DMS 273 (cell line): ENCODE measurements at regions not wholly inside any gene's neighbourhood (a gene's known extent, or its start where the extent isn't known, plus 50 kb on each side); places are given as distances from the start of the nearest gene placed in this dataset.
"Not testable (repeated sequence)": the region's sequence is repeated elsewhere in the genome, so short reads cannot be mapped to it uniquely, and the experiment has no call there.

Experiments
- DNase-seq: peaks from one replicate; lab custom pipeline; 2025; ENCODE audit not compliant: unreplicated experiment; lab: John Stamatoyannopoulos, UW

GRCh38 chr1:106292130-106292529 is 764.3 kb upstream of the PRMT6 start:
- DNase-seq, result no peak

GRCh38 chr1:106296431-106296830 is 760.0 kb upstream of the PRMT6 start:
- no peak for DNase-seq

- DNase-seq, result no peak
Observed at GRCh38 chr1:106304106-106304505, 752.4 kb upstream of the PRMT6 start.

- no peak for DNase-seq
Observed at GRCh38 chr1:106319612-106320011, 736.9 kb upstream of the PRMT6 start.

GRCh38 chr1:106325600-106325999 is 730.9 kb upstream of the PRMT6 start:
- DNase-seq, result no peak

GRCh38 chr1:106344494-106344893 is 712.0 kb upstream of the PRMT6 start:
- no peak for DNase-seq

GRCh38 chr1:106360252-106360651 is 696.2 kb upstream of the PRMT6 start:
- DNase-seq, result peak; percentile 6

- no peak for DNase-seq
Observed at GRCh38 chr1:106366627-106367319, 689.7 kb upstream of the PRMT6 start.

- DNase-seq, result no peak
Observed at GRCh38 chr1:106378261-106378660, 678.2 kb upstream of the PRMT6 start.

- no peak for DNase-seq
Observed at GRCh38 chr1:106380772-106381171, 675.7 kb upstream of the PRMT6 start.

GRCh38 chr1:106389160-106389559 is 667.3 kb upstream of the PRMT6 start:
- DNase-seq, result not testable (repeated sequence)

GRCh38 chr1:106393046-106393445 is 663.4 kb upstream of the PRMT6 start:
- no peak for DNase-seq

GRCh38 chr1:106396020-106396419 is 660.5 kb upstream of the PRMT6 start:
- no peak for DNase-seq

- no peak for DNase-seq
Observed at GRCh38 chr1:106398391-106398790, 658.1 kb upstream of the PRMT6 start.

- DNase-seq, result no peak
Observed at GRCh38 chr1:106406114-106406513, 650.4 kb upstream of the PRMT6 start.

- DNase-seq, result not testable (repeated sequence)
Observed at GRCh38 chr1:106412321-106412720, 644.2 kb upstream of the PRMT6 start.

GRCh38 chr1:106435269-106435668 is 621.2 kb upstream of the PRMT6 start:
- no peak for DNase-seq

- DNase-seq, result no peak
Observed at GRCh38 chr1:106439475-106439874, 617.0 kb upstream of the PRMT6 start.

GRCh38 chr1:106447466-106447865 is 609.0 kb upstream of the PRMT6 start:
- no peak for DNase-seq

GRCh38 chr1:106456832-106457231 is 599.6 kb upstream of the PRMT6 start:
- no peak for DNase-seq

- DNase-seq, result no peak
Observed at GRCh38 chr1:106457368-106457767, 599.1 kb upstream of the PRMT6 start.

- no peak for DNase-seq
Observed at GRCh38 chr1:106458866-106459265, 597.6 kb upstream of the PRMT6 start.

- no peak for DNase-seq
Observed at GRCh38 chr1:106459418-106459817, 597.1 kb upstream of the PRMT6 start.
